SK-N-SH treated with all-trans-retinoic acid at 6 μM for 48 hours (cell line): ENCODE measurements at regions not wholly inside any gene's neighbourhood (a gene's known extent, or its start where the extent isn't known, plus 50 kb on each side); places are given as distances from the start of the nearest gene placed in this dataset.

ENCODE experiments used
- ATAC-seq: fragments of 200-7000 bp; cut with Tn5 transposase; 3 replicates; pipeline ENCODE4 v1.9.1; 2020; ENCODE audit warnings: mild to moderate bottlenecking, moderate library complexity
- ARNTL ChIP-seq: fragments of 450-650 bp; formaldehyde crosslinking; IDR thresholded peaks from 2 replicates; pipeline ENCODE4 v1.5.0; 2020; ENCODE audit warnings: low read depth, mild to moderate bottlenecking, moderate library complexity, borderline replicate concordance
- CSDC2 ChIP-seq: fragments of 250-450 bp; sonication (Bioruptor Pico); IDR thresholded peaks from 2 replicates; pipeline ENCODE4 v1.5.0; 2020; ENCODE audit warnings: mild to moderate bottlenecking, moderate library complexity
- ESRRG ChIP-seq: fragments of 250-450 bp; sonication (Bioruptor Pico); IDR thresholded peaks from 2 replicates; pipeline ENCODE4 v1.6.1; 2021; ENCODE audit warnings: mild to moderate bottlenecking
- GLIS3 ChIP-seq: fragments of 250-450 bp; sonication (Bioruptor Pico); IDR thresholded peaks from 2 replicates; pipeline ENCODE4 v1.5.0; 2020; ENCODE audit warnings: mild to moderate bottlenecking, moderate library complexity
- ISL1 ChIP-seq: fragments of 250-450 bp; sonication (Bioruptor Pico); IDR thresholded peaks from 2 replicates; pipeline ENCODE4 v2.1.2; 2022; ENCODE audit warnings: mild to moderate bottlenecking, moderate library complexity
- OSR1 ChIP-seq: fragments of 250-450 bp; sonication (Bioruptor Pico); IDR thresholded peaks from 2 replicates; pipeline ENCODE4 v1.8.0; 2022; ENCODE audit warnings: moderate library complexity, mild to moderate bottlenecking, inconsistent platforms
- PPARA ChIP-seq: fragments of 250-450 bp; sonication (Bioruptor Pico); IDR thresholded peaks from 2 replicates; pipeline ENCODE4 v1.5.0; 2020; ENCODE audit warnings: mild to moderate bottlenecking, borderline replicate concordance
- SNAI2 ChIP-seq: fragments of 250-450 bp; sonication (Bioruptor Pico); IDR thresholded peaks from 2 replicates; pipeline ENCODE4 v1.5.0; 2020; ENCODE audit warnings: mild to moderate bottlenecking, moderate library complexity
- TCF4 ChIP-seq: fragments of 250-450 bp; sonication (Bioruptor Pico); IDR thresholded peaks from 2 replicates; pipeline ENCODE4 v1.8.0; 2021; ENCODE audit warnings: mild to moderate bottlenecking, moderate library complexity, borderline replicate concordance
- TOX ChIP-seq: fragments of 250-450 bp; sonication (Bioruptor Pico); IDR thresholded peaks from 2 replicates; pipeline ENCODE4 v1.8.0; 2021; ENCODE audit warnings: mild to moderate bottlenecking, moderate library complexity, borderline replicate concordance
- ZC3H10 ChIP-seq: fragments of 250-450 bp; sonication (Bioruptor Pico); IDR thresholded peaks from 2 replicates; pipeline ENCODE4 v1.5.1; 2021; ENCODE audit warnings: mild to moderate bottlenecking, moderate library complexity
- ZFP3 ChIP-seq: fragments of 250-450 bp; sonication (Bioruptor Pico); IDR thresholded peaks from 2 replicates; pipeline ENCODE4 v1.5.0; 2020; ENCODE audit warnings: mild to moderate bottlenecking, moderate library complexity
- ZFP30 ChIP-seq: fragments of 450-650 bp; formaldehyde crosslinking; IDR thresholded peaks from 2 replicates; pipeline ENCODE4 v1.5.0; 2022; ENCODE audit warnings: mild to moderate bottlenecking, moderate library complexity
- ZNF565 ChIP-seq: fragments of 450-650 bp; formaldehyde crosslinking; conservative IDR thresholded peaks from 2 replicates; pipeline ENCODE4 v1.5.0; 2020; ENCODE audit warnings: low read depth, mild to moderate bottlenecking, moderate library complexity
- ZNF70 ChIP-seq: fragments of 450-650 bp; formaldehyde crosslinking; IDR thresholded peaks from 2 replicates; pipeline ENCODE4 v1.5.0; 2020; ENCODE audit warnings: mild to moderate bottlenecking, moderate library complexity
- ZNF8 ChIP-seq: fragments of 450-650 bp; formaldehyde crosslinking; IDR thresholded peaks from 2 replicates; pipeline ENCODE4 v1.5.0; 2020; ENCODE audit warnings: mild to moderate bottlenecking, moderate library complexity
- TF ChIP-seq, protein P1 (sequence below): fragments of 250-450 bp; sonication (Bioruptor Pico); IDR thresholded peaks from 2 replicates; pipeline ENCODE4 v1.5.1; 2020; ENCODE audit warnings: low read depth, mild to moderate bottlenecking, moderate library complexity
- TF ChIP-seq, protein P2 (sequence below): fragments of 250-450 bp; sonication (Bioruptor Pico); IDR thresholded peaks from 2 replicates; pipeline ENCODE4 v1.5.0; 2020; ENCODE audit warnings: mild to moderate bottlenecking, moderate library complexity
- TF ChIP-seq, protein P3 (sequence below): fragments of 250-450 bp; sonication (Bioruptor Pico); IDR thresholded peaks from 2 replicates; pipeline ENCODE4 v1.8.0; 2020; ENCODE audit warnings: mild to moderate bottlenecking, moderate library complexity, borderline replicate concordance
- TF ChIP-seq, protein P4 (sequence below): fragments of 250-450 bp; sonication (Bioruptor Pico); IDR thresholded peaks from 2 replicates; pipeline ENCODE4 v1.8.0; 2021; ENCODE audit warnings: low read depth, mild to moderate bottlenecking, moderate library complexity, borderline replicate concordance

DNA sequence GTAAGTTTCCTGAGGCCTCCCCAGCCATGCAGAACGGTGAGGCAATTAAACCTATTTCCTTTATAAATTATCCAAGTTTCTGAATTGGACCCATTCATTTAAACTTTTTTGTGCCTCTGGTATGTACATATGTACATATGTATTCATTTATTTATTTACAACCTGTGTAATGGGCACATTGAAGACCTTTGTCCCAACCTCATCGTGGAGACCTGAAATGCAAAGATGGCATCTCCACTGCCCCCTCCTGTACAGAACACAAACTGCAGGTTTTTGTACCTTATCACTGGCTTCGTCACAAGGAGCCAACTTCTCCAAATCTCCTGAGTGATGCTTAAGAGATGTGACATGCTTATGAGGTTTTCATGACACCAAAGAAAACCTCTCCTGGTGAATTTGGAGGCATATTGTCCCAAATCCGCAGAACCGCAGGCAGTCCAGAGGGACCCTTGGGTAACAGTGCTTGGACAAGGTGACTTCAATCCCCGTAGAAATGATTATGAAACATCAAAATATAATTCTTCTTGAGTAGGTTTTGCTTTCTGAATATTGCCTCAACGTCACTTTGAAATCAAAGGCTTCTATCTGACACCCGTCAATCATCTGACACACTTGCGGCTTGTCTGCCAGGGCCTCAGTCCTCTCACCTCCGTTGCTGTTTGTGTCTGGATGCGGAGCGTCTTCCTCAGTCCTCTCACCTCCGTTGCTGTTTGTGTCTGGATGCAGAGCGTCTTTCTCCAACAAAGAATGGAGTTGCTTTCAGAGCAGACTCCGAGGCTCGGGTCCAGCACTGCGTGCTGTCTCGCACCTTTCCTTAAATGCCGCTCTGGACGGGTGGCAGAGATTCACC, 135.0 kb upstream of the IRX4 start:
- ATAC-seq, result 0 out of 3 replicates have a peak, but pooled peaks have one; percentile 36
- TF ChIP-seq, protein P1, sequence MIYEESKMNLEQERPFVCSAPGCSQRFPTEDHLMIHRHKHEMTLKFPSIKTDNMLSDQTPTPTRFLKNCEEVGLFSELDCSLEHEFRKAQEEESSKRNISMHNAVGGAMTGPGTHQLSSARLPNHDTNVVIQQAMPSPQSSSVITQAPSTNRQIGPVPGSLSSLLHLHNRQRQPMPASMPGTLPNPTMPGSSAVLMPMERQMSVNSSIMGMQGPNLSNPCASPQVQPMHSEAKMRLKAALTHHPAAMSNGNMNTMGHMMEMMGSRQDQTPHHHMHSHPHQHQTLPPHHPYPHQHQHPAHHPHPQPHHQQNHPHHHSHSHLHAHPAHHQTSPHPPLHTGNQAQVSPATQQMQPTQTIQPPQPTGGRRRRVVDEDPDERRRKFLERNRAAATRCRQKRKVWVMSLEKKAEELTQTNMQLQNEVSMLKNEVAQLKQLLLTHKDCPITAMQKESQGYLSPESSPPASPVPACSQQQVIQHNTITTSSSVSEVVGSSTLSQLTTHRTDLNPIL (CRISPR knock-in tag), result no peak
- TF ChIP-seq PPARA (CRISPR knock-in tag) (no peak), OSR1 (no peak), ARNTL (no peak), ZFP3 (CRISPR knock-in tag) (no peak), ZNF8 (CRISPR knock-in tag) (no peak), CSDC2 (CRISPR knock-in tag) (no peak), ZNF565 (CRISPR knock-in tag) (no peak), ISL1 (CRISPR knock-in tag) (no peak), SNAI2 (no peak), ZNF70 (CRISPR knock-in tag) (no peak), ESRRG (CRISPR knock-in tag) (no peak), TOX (no peak), GLIS3 (CRISPR knock-in tag) (no peak), ZC3H10 (CRISPR knock-in tag) (no peak), ZFP30 (CRISPR knock-in tag) (no peak), TCF4 (no peak)
- TF ChIP-seq, protein P2, sequence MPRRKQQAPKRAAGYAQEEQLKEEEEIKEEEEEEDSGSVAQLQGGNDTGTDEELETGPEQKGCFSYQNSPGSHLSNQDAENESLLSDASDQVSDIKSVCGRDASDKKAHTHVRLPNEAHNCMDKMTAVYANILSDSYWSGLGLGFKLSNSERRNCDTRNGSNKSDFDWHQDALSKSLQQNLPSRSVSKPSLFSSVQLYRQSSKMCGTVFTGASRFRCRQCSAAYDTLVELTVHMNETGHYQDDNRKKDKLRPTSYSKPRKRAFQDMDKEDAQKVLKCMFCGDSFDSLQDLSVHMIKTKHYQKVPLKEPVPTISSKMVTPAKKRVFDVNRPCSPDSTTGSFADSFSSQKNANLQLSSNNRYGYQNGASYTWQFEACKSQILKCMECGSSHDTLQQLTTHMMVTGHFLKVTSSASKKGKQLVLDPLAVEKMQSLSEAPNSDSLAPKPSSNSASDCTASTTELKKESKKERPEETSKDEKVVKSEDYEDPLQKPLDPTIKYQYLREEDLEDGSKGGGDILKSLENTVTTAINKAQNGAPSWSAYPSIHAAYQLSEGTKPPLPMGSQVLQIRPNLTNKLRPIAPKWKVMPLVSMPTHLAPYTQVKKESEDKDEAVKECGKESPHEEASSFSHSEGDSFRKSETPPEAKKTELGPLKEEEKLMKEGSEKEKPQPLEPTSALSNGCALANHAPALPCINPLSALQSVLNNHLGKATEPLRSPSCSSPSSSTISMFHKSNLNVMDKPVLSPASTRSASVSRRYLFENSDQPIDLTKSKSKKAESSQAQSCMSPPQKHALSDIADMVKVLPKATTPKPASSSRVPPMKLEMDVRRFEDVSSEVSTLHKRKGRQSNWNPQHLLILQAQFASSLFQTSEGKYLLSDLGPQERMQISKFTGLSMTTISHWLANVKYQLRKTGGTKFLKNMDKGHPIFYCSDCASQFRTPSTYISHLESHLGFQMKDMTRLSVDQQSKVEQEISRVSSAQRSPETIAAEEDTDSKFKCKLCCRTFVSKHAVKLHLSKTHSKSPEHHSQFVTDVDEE (CRISPR knock-in tag), result no peak
- TF ChIP-seq, protein P3, sequence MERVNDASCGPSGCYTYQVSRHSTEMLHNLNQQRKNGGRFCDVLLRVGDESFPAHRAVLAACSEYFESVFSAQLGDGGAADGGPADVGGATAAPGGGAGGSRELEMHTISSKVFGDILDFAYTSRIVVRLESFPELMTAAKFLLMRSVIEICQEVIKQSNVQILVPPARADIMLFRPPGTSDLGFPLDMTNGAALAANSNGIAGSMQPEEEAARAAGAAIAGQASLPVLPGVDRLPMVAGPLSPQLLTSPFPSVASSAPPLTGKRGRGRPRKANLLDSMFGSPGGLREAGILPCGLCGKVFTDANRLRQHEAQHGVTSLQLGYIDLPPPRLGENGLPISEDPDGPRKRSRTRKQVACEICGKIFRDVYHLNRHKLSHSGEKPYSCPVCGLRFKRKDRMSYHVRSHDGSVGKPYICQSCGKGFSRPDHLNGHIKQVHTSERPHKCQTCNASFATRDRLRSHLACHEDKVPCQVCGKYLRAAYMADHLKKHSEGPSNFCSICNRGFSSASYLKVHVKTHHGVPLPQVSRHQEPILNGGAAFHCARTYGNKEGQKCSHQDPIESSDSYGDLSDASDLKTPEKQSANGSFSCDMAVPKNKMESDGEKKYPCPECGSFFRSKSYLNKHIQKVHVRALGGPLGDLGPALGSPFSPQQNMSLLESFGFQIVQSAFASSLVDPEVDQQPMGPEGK (CRISPR knock-in tag), result no peak
- TF ChIP-seq, protein P4, sequence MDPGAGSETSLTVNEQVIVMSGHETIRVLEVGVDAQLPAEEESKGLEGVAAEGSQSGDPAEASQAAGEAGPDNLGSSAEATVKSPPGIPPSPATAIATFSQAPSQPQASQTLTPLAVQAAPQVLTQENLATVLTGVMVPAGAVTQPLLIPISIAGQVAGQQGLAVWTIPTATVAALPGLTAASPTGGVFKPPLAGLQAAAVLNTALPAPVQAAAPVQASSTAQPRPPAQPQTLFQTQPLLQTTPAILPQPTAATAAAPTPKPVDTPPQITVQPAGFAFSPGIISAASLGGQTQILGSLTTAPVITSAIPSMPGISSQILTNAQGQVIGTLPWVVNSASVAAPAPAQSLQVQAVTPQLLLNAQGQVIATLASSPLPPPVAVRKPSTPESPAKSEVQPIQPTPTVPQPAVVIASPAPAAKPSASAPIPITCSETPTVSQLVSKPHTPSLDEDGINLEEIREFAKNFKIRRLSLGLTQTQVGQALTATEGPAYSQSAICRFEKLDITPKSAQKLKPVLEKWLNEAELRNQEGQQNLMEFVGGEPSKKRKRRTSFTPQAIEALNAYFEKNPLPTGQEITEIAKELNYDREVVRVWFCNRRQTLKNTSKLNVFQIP (CRISPR knock-in tag), result no peak

GRCh38 chr5:2015961-2016360, 133.2 kb upstream of the IRX4 start:
- ATAC-seq, result no peak
- TF ChIP-seq OSR1, result no peak

GRCh38 chr5:2015124-2015848, 132.6 kb upstream of the IRX4 start:
- no peak for ATAC-seq
- no peak for TF ChIP-seq TOX
- TF ChIP-seq, protein P2 (CRISPR knock-in tag), result no peak
